ENCODE measurements at regions not wholly inside any gene's neighbourhood (a gene's known extent, or its start where the extent isn't known, plus 50 kb on each side); places are given as distances from the start of the nearest gene placed in this dataset.

DNA sequence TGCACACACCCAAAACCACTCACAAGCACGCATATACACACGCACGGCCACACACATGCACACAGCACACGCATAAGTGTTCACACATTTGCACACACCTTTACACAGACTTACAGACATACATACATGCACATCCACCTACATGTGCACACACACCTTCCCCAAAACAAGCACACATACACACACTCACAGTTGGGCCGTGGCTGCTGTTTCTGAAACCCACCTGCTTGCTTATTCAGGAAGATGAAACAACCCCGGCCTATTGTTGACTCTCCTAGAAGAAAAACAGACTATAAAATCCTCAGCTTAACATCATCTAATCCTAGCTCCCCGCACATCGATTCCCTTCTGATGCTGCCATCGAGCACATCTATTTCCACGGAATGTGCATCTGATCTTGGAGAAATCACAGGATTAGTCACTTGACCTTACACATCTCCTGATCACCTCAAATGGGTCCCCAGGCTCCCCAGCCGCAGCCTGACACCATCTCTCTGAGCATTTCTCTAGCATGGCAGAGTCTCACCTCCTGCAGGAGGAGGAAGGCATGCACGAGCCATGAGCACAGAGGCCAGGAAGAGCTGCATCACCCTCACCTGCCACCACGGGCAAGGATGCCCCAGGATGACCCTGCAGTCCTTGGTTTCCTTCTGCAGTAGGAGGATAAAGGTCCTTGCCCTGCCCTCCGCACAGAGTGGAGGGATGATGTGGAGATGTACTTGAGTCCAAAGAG is 105.8 kb upstream of the CDH5 start:
- H3K4me3 ChIP-seq (ENCODE audit: low read depth, low read length), result no peak overlapping the region
- TF ChIP-seq, protein P1, sequence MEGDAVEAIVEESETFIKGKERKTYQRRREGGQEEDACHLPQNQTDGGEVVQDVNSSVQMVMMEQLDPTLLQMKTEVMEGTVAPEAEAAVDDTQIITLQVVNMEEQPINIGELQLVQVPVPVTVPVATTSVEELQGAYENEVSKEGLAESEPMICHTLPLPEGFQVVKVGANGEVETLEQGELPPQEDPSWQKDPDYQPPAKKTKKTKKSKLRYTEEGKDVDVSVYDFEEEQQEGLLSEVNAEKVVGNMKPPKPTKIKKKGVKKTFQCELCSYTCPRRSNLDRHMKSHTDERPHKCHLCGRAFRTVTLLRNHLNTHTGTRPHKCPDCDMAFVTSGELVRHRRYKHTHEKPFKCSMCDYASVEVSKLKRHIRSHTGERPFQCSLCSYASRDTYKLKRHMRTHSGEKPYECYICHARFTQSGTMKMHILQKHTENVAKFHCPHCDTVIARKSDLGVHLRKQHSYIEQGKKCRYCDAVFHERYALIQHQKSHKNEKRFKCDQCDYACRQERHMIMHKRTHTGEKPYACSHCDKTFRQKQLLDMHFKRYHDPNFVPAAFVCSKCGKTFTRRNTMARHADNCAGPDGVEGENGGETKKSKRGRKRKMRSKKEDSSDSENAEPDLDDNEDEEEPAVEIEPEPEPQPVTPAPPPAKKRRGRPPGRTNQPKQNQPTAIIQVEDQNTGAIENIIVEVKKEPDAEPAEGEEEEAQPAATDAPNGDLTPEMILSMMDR (IDR thresholded peaks at IDR 0.05; ENCODE audit: low read depth, low read length), result no peak

DNA sequence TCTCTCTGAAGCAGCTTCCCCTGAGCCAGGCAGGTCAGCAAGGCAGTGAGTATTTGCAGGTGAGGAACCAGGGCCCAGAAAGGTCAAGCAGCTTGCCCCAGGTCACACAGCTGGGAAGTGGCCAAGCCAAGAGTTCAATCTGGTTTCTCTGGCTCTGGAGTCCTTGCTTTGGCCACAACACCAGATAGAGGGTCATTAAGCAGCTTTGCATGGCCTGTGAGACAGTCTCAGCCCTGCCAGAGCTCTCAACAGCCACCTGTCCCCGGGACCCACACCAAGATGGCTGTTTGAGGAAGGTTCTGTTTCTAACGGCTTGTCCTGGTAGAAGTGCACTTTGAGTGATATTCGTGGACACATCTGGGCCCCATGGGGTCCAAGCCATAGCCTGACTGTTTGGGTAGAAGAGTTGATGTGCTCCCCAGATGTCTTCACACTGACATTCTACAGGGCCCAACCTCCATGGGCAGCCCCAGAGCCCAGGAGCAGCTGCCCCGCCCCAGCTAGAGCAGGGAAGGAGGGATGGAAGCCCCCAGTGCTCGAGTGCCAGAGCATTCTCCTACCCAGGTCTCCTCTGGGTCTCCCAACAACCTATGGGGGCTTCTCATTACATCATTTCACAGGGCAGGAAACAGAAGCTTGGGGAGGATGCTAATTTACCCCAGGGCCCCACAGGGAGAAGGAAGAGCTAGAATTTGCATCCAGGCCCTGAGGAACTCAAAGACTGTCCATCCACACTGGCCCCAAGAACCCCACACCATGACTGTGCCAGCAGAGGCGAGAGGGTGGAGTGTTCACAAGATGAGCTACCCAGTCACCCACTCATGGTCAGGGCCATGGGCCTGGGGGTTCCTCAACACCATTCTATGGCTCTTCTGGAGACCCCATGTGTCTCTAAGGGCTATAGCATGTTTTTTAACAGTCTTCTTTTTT is 107.3 kb upstream of the CDH5 start:
- TF ChIP-seq, protein P1 (IDR thresholded peaks at IDR 0.05; ENCODE audit: low read depth, low read length), result no peak
- H3K4me3 ChIP-seq (ENCODE audit: low read depth, low read length), result no peak overlapping the region

DNA sequence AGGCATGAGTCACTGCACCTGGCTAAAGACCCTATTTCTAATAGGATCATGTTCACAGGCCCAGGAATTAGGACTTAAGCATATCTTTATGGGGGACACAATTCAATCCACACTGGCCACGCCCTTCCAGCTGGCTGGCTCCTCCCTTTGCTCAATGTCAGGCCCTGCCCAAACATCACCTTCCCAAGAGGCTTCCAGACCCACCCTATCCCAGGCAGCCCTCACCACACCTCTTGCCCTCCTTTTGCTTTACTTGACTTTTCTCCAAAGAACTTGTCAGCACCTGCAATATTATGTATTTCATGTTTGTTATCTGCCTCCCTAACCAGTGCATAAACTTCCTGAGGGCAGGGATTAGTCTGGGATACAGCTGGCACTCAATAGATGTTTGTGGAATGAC is 109.6 kb upstream of the CDH5 start:
- TF ChIP-seq, protein P1 (IDR thresholded peaks at IDR 0.05; ENCODE audit: low read depth, low read length), result no peak
- H3K4me3 ChIP-seq (ENCODE audit: low read depth, low read length), result no peak overlapping the region

DNA sequence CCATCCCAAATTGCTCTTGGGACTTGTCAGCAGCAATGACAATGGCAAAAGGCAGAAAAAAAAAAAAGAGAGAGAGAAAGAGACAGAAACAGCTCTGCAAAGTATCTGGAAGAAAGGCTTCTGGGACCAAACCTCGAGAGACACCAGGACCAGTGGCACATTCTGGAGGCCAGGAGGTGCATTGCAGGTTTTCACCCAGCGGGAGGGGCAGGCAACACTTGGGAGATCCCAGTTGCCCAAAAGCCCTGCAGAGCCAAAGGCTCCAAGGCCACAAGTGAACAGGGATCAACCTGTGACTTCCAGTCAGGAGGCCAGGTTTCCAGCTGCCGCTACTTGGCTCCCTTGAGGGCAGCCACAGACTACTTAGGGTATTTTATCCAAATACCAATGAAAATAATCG is 110.8 kb upstream of the CDH5 start:
- TF ChIP-seq, protein P1 (IDR thresholded peaks at IDR 0.05; ENCODE audit: low read depth, low read length), result no peak
- H3K4me3 ChIP-seq (ENCODE audit: low read depth, low read length), result no peak overlapping the region

DNA sequence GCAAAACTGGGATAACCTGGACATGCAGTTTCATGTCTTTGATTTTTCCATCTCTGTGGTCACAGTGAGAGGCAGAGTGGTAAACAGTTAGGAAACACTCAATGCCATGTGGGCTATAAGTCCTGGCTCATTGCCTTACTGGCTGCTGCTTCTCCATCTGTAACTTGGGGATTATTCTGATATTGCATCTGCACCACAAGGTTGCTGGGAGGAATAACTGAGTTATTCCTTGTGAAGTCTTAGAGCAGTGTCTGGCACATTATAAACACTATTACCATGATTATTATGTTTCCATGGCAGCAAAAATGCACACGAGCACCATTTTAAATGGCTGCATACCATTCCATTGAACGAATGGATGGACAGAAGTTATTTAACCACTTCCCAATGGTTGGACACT is 111.7 kb upstream of the CDH5 start:
- H3K4me3 ChIP-seq (ENCODE audit: low read depth, low read length), result no peak overlapping the region
- TF ChIP-seq, protein P1 (IDR thresholded peaks at IDR 0.05; ENCODE audit: low read depth, low read length), result no peak

DNA sequence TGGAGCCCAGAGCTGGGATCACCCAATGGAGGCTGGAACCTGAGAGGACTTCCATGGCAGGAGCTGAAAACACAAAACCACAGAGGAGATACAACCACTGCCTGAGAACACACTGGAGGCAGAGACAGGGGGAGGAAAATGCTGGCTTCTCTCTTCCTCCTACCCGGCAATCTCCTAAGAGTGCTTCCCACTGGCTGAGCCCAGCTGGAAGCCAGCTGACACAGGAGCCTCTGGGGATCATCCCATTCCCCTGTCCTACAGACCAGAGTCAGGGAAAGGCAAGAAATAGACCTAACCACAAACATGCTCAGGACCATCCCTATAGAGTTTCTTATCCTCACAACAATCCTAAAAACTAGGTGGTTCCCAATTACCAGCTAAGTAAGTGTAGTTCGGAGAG is 112.4 kb upstream of the CDH5 start:
- H3K4me3 ChIP-seq (ENCODE audit: low read depth, low read length), result no peak overlapping the region
- TF ChIP-seq, protein P1 (IDR thresholded peaks at IDR 0.05; ENCODE audit: low read depth, low read length), result no peak
